ELR (cell line): ENCODE measurements at regions not wholly inside any gene's neighbourhood (a gene's known extent, or its start where the extent isn't known, plus 50 kb on each side); places are given as distances from the start of the nearest gene placed in this dataset.
A peak's percentile ranks its signal among the peaks of the same experiment; 100 is the strongest.
"Not testable (repeated sequence)": the region's sequence is repeated elsewhere in the genome, so short reads cannot be mapped to it uniquely, and the experiment has no call there.

Experiments
- DNase-seq: peaks from one replicate; pipeline ENCODE4 v3.0.0-alpha.2; 2015; ENCODE audit warnings: low read depth

- DNase-seq, result no peak
These were observed 480.7 kb downstream of the HTR1B start for GRCh38 chr6:76982476-76983199.

DNA sequence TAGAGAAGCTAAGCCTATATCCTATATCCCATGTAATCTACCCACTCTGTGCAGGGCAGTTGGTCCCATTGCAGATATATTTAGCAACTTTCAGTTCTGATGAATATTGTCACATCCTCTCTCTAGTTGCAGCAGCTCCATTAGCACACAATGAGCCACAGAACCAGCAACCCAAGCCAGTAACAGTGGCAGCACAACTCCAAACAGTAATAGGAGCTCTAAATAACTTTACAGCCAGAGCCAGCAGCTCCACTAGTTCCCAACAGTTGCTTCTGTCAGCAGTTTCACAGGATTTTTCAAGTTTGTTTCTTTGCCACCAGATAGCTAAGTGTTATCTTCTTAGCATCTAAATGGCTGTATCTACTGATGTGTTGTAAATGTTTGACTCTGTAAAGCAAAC lies 490.8 kb downstream of the HTR1B start:
- DNase-seq, result no peak

DNA sequence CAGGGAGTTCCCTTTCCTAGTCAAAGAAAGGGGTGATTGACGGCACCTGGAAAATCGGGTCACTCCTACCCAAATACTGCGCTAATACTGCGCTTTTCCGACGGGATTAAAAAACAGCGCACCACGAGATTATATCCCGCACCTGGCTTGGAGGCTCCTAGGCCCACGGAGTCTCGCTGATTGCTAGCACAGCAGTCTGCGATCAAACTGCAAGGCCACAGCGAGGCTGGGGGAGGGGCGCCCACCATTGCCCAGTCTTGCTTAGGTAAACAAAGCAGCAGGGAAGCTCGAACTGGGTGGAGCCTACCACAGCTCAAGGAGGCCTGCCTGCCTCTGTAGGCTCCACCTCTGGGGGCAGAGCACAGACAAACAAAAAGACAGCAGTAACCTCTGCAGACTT lies 504.1 kb downstream of the HTR1B start:
- DNase-seq, result not testable (repeated sequence)

DNA sequence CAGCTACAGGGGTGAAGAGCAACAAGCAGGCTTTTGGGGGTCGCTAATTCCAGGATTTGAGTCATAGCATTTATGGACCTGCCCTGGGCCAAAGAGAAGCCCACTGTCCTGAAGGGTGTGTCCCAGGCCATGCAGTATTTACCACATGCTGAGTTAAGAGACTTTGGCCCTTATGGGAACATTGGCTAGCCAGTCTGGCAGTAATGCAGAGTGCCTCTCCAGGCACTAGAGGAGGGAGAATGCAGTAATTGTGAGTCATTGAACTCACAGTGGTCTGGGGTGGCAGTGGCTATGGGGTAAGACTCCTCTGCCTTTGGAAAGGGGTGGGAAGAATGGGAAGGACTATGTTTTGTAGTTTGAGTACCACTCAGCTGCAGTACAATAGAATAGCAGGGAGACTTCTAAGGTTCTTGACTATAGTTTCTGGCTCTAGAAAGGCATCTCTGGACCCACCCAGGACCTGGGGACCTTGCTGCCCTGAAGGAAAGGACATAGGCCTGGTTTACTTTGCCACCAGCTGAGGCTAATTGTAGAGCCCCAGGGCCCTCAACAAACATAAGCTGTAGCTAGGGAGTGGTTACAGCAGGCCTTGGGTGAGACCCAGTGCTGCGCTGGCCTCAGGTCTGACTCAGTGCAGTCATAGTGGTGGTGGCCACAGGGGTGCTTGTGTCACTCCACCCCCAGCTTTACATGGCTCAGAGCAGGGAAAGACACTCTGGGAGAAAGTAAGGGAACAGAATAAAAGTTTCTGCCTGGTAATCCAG lies 520.9 kb downstream of the HTR1B start:
- DNase-seq, result peak; percentile 12

- DNase-seq, result no peak
These were observed 523.1 kb downstream of the HTR1B start for GRCh38 chr6:76940191-76940590.

DNA sequence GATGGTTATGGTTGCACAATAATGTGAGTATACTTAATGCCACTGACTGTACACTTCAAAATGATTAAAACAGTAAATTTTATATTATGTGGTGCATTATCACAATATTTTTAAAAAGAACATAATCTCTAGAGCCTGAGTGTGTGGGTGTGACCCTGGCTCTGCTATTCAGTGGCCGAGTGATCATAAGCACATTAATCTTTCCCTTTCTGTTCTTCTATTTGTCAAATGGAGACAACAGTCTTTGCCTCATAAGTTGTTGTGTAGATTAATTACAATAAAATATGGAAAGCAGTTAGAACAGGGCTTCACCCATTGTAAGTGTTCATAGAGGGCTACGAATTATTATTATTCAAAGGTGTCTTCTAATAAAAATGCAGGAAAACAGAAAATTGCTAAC lies 548.6 kb downstream of the HTR1B start:
- DNase-seq, result no peak

GRCh38 chr6:76905541-76905940 lies 557.8 kb downstream of the HTR1B start:
- not testable (repeated sequence) for DNase-seq

GRCh38 chr6:76892542-76892941 lies 570.7 kb downstream of the HTR1B start:
- DNase-seq, result no peak

- no peak for DNase-seq
These were observed 574.9 kb downstream of the HTR1B start for GRCh38 chr6:76888351-76888750.

DNA sequence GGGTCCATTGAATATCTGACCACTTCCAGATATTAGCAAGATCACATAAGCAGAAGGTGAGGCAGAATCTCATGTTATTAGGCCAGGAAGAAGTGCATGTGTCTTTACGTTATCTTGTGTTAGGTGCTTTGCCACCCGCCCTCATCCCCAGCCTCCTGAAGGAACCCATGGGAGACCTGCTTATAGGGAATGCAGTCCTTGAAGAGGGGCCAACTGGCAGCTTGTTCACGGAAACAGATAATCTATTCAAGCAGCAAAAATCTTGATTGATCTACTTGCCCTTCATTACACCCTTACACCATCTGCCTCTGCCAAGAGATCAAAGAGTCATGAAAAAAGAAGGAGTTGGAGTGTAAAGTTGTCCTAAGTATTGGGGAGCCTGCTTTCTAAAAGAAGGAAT lies 576.4 kb downstream of the HTR1B start:
- DNase-seq, result no peak

- DNase-seq, result peak; percentile 47
These were observed 577.4 kb downstream of the HTR1B start for GRCh38 chr6:76885861-76886301.

GRCh38 chr6:76881414-76881813 lies 581.9 kb downstream of the HTR1B start:
- DNase-seq, result no peak

DNA sequence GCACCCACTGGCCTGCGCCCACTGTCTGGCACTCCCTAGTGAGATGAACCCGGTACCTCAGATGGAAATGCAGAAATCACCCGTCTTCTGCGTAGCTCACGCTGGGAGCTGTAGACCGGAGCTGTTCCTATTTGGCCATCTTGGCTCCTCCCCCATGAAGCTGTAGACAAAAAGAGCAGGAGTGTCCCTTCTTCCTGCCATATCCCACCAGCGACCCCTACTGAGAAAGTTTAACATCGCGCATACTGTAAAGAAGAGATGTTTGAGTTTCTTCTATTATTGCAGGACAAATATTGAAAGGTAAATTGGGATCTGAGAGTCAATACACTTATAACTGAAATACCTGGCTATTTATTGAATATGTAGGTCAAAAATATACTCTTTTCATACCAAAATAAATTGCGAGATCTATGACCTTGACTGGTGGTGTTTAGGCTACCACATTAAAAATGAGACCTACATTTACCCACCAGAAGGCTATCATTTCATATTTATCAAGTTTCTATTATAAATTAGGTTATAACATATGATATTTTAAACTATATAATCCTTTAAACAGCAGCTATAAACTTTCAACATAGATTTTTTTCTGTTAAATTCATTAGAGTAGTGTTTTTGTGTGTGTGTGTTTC lies 586.3 kb downstream of the HTR1B start:
- DNase-seq, result peak; percentile 81

DNA sequence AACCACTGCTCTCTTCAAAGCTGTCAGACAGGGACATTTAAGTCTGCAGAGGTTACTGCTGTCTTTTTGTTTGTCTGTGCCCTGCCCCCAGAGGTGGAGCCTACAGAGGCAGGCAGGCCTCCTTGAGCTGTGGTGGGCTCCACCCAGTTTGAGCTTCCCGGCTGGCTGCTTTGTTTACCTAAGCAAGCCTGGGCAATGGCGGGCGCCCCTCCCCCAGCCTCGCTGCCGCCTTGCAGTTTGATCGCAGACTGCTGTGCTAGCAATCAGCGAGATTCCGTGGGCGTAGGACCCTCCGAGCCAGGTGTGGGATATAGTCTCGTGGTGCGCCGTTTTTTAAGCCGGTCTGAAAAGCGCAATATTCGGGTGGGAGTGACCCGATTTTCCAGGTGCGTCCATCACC lies 586.9 kb downstream of the HTR1B start:
- DNase-seq, result not testable (repeated sequence)

DNA sequence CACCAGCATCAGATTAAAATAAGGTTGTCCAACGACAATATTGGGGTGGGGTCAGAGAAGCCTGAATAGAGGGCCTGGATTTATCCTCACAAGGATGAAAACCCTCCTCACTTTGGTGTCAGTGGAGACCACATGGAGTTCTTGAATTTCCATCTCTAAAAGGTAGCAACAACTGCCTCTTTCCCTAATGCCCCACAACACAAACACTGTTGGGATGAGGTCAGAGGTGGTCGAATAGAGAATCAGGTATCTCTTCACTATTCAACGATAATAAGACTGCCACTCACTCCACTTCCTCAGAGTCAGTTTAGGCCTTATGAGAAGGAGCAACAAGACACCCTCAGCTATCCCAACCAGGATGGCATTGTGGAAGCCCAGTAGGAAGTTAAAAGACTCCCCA lies 596.1 kb downstream of the HTR1B start:
- no peak for DNase-seq

GRCh38 chr6:76866091-76866915 lies 597.0 kb downstream of the HTR1B start:
- DNase-seq, result no peak

- DNase-seq, result no peak
These were observed 600.4 kb downstream of the HTR1B start for GRCh38 chr6:76862936-76863335.

- DNase-seq, result peak; percentile 42
These were observed 601.9 kb downstream of the HTR1B start for GRCh38 chr6:76861403-76861802.

GRCh38 chr6:76856065-76856464 lies 607.2 kb downstream of the HTR1B start:
- DNase-seq, result no peak

- peak; percentile 52 for DNase-seq
These were observed 610.5 kb downstream of the HTR1B start for GRCh38 chr6:76852776-76853175.

DNA sequence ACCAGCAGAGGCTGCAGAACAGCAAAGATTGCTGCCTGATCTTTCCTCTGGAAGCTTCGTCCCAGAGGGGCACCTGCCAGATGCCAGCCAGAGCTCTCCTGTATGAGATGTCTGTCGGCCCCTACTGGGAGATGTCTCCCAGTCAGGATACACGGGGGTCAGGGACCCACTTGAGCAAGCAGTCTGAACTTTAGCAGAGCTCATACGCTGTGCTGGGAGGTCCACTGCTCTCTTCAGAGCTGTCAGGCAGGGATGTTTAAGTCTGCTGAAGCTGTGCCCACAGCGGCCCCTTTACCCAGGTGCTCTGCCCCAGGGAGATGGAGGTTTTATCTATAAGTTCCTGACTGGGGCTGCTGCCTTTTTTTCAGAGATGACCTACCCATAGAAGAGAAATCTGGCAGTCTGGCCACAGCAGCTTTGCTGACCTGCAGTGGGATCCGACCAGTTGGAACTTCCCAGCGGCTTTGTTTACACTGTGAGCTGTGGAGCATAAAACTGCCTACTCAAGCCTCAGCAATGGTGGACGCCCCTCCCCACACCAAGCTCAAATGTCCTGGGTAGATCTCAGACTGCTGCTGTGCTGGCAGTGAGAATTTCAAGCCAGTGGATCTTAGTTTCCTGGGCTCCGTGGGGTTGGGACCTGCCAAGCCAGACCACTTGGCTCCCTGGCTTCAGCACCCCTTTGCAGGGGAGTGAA lies 613.9 kb downstream of the HTR1B start:
- not testable (repeated sequence) for DNase-seq
